HG03342 (cell line): ENCODE measurements at regions not wholly inside any gene's neighbourhood (a gene's known extent, or its start where the extent isn't known, plus 50 kb on each side); places are given as distances from the start of the nearest gene placed in this dataset.

Source experiments
- ATAC-seq: cut with Tn5 transposase; IDR thresholded peaks from one replicate; pipeline ENCODE4 v1.9.1; 2021; ENCODE audit warnings: mild to moderate bottlenecking, moderate library complexity; ENCODE audit not compliant: unreplicated experiment

DNA sequence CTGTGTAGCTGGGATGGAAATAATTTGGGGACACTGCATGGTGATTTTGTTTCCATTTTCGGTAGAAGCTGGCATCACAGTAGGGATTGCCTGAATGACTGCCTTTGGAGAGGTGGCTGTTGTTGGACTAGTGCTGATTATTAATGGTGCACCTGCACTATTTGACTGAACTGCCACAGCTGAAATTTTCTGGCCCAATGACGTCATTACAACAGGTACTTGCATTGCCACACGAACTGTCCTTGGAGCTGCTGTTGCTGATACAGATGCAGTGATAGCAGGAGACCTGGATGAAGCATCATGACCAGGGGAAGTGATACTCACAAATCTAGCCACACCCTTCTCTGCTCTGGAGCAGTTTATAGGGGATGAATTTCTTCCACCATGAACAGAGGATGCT is 95.6 kb upstream of the FOXC1 start:
- ATAC-seq = no peak

DNA sequence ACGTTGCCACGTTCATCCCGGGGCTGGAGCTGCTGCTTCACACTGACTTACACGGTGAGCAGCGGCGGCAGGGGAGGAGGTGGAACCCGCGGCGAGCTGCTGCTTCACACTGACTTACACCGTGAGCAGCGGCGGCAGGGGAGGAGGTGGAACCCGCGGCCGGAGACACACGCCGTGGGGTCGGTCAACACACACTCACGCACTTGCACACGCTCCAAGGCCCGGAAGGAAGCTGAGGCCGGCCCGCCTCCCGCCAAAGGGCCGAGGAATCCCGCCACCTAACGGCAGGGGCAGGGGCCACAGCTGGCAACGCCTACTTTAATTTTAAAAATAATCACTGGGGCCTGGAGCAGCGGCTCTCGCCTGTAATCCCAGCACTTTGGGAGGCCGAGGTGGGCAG is 94.4 kb upstream of the FOXC1 start:
- ATAC-seq = no peak

DNA sequence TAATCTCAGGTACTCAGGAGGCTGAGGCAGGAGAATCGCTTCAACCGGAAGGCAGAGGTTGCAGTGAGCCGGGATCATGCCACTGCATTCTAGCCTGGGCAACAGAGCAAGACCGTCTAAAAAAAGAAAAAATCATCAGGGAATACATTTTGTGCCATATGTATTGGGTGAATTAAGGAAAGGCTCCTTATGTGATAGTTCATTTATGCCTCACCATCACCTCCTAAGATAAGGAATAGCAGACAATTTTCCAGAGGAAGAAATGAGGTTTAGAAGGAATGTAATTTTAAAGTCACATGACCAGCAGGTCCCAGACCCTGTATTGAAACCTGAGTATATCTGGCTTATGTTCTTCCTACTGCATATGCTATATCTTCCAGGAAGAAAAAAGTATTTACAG is 93.9 kb upstream of the FOXC1 start:
- ATAC-seq = no peak

DNA sequence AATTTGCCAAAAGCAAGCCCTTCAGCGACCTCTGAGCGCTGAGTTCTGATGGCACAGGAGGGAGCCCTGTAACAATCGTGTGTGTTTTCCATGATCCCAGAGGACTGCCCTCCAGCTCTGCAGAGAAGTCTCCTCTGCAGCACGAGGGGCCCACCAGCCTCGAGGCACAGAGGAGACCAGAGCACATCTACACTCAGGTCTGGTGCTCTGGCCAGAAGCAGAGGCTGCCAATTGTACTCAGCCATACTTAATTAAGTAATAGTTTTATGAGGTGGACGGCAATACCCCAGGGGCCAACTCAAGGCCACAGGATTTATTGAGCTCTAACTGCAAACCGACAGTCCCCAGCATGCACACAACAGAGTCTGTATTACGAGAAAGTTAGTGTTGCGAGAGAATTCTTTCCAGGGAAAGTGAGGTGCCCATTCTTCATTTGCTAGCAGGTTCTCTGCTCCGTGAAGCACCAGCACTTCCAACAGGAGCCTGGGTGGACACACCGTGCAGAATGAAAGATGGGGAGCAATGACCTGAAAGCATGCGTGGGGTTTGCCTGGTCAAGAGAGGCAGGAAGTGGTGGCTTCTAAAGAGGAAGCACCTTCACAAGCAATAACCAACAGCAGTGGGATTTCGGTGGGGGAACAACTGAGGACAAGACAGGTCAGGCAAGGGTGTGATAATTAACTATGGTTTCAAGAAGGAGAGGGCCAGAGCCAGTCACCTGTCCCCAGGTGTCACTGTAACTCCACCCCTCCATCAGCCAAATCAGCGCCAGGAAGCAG is 92.8 kb upstream of the FOXC1 start:
- no peak for ATAC-seq

DNA sequence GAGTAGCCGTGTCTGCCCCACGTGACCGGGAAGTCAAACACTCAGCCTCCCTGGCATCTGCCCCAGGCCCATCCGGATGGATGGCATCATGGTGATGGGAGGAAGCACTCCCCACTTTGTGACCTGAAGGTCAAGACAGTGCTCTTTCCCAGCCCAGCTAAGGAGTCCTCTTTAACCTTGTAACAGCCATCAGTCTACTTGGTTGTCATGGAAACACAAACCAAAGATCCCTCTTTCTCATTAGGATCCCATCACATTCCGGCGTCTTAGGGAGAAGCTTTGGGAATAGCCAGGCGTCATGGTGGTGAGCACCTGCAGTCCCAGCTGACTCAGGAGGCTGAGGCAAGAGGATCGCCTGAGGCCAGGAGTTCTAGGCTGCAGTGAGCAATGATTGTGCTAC is 90.9 kb upstream of the FOXC1 start:
- ATAC-seq = no peak

DNA sequence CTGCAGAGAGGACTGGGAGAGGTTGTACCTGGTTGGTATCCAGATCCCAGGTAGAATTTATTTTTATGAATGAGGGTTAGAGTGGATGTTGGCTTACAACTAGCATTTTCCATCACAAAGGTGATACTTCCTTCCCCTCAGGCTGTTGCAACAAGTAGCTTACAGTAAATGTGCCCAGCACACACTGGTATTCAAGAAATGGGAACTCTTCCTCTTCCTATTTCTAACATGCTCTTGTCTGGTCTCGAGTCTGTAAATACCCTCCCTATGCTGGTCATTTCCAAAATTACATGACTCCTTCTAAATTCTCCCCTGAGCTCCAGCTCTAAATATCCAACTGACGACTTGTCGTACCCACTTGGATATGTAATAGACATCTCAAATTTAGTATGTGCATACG is 90.1 kb upstream of the FOXC1 start:
- ATAC-seq = no peak

DNA sequence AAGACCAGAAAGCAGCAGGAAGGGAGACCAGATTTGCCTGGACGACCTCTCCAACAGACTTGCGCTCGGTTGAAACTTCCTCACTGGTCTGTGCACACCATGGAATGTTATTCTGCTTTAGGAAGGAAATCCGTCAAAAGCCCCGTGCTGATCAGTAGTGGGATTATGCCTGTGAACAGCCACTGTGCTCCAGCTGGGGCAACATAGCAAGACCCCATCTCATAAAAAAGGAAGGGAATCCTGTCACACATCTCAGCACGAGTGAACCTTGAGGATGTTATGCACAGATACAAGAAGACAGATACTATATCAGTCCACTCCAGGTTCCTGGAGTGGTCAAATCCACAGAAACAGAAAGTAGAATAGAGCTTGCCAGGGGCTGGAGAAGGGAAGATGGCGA is 86.9 kb upstream of the FOXC1 start:
- ATAC-seq = no peak

DNA sequence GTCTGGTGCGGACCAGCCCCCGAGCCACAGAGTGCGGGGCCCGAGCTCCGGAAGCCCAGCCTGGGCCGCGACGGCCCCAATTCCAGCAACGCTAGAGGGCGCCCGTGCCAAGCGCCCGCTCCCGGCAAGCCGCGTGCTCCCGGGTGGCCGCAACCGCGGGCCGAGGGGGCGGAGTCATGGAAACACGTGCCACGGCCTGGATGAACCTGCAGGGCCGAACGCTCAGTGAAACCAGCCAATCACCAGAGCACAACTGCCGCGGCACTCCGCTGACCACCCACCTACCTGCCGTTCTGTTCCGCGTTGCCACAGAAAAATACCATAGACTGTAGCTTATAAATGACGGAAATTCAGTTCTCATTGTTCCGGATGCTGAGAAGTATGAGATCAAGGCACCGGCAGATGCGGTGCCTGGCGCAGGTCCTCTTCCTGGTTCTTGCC is 85.7 kb upstream of the FOXC1 start:
- ATAC-seq = no peak

DNA sequence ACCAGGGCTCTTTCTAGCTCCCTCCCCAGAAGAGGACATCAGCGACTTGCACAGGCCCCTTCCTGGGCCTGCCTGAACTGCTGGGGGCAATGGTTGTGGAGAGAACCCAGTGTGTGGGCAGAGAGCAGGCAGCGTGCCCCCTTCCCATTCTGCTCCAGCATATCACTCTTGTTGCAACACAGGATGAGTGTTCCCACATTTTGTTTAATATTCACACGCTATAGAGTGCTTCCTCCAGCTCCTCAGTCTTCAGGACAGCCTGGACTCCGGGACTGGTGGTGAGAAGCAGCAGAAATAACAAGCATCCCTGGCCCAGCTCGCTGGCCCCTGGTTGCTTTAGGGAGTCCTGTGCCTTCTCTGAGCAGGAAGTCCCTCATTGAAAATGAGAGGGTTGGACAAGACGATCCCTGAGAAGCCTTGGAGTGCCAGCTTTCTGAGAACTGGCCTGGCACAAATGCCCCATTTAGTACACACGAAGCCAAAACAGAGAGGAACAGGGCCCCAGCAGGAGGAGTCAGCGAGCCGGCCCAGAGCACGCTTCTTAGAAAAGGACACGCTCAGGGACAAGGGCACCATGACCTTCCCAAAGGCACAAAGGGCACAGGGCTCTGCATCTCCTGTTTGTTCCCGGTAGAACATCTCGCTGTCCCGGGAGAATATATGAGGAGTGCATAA is 84.2 kb upstream of the FOXC1 start:
- ATAC-seq = no peak

DNA sequence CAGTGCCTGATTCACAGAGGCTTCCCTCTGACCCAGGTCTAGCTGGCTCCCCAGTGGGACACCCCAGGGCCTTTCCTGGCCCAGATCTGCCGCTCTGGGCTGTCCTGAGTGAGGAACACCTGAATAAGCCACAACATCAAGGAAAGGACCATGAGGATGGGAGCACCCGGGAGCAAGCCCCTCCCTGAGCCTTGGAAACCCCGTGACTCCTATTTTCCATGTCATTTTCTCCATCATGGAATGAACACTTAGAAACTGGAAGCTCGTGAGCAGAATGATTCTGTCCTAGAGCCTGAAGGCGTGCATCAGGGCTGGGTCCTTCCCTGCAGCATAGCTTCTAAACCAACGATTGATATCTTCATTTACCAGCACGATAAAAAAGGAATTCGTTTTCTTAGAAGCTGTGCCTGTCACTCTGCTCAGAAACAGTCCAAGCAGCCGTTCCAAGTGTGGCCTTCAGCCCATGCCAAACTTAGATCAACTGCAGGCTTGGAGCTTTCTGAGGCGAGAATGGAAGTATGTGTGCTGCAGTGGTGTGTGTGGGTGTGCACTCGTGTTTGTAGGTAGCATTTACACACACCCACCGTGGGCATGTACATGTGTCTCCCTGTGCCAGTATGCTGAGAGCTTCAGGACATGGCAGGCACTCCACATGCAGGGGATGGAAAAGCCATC is 83.2 kb upstream of the FOXC1 start:
- no peak for ATAC-seq

DNA sequence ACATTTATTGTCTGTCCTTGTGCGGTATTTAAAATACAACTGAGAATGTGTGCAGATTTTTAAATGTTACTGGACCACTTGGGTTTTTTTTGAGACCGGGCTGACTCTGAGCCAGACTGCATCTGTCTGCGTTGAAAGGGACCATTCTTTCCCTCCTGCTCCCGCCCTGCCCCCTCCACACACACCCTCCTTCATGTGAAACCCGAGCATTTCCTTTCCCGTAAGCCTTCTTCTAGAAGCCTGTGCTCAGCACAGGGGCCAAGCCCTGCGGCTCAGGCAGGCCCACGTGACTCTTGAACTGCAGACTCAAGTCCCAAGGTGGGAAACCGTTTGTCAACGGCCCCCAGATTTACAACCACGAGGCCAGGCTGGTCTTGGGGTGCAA is 82.7 kb upstream of the FOXC1 start:
- ATAC-seq = no peak

DNA sequence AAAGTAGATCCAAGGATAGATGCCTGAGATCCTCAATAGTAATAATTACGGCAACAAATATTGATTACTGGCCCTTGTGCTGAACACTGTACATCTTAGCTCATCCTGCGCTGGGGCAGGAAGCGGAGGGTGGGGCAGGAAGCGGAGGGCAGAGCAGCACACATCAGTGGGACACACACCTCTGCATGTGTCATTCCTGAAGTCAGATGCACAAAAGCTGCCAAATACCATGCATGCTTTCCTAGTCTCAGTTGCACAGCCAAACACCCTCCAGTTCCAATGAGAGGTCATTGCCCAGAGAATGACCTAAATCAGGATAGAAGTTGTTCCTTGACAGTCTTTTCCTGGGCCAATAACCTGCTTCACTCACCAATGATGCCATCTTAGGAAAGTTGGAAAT is 74.4 kb upstream of the FOXC1 start:
- no peak for ATAC-seq

DNA sequence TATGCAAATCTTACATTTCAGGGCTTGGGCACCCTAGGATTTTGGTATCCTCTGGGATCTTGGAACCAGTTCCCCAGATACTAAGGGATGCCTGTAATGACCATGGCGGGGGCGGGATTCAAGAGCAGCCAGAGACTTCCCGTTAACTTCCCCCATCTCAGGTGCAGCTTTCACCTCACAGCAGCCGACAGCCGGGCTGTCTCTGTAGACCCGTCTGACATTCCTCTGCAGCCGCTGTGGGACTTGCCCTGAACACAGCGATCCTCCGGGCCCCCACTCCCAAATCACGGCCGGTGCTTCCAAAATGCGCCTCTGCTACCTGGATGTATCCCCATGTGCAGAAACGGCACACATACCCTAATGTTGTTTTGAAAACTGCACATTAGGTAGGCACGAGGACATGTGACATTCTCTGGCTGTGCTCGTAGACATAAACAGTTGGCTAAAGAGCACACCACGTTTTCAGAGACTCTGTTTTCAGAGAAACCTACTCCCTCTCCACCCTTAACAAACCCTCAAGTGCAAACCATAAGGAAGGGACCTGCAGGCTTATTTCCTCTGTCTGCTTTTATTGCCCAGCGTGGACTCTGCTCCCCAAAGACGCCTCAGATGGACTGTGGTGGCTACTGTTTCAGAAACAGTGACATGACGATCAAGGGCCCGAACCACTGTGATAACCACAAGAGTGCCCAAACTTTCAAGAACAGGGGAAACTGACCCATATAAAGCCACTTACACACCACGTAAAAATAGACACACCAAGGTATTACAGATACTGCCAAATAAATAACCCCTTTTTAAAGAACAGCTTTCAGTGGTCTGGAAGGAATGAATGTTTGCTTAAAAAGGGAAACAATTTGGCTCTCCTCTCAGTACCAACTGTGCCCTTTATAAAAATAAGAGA is 72.9 kb upstream of the FOXC1 start:
- no peak for ATAC-seq

DNA sequence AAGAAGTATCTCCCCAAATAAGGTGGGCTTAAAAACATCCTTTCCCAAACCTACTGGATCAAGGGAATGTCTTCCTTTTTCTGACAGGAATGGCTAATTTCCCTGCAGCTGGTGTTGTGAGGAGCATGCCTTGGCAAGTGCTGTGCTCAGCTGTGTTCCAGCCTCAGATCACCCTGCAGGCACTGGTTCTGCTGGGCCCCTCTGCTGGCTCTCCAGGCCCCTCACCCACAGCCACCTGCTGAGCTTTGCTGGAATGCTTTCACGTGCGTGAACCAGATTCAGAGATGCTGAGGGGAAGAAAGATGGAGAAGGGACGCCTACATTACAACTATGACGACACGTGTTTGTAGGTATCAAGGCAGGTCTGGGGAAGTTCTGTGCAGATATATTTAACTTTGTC is 71.3 kb upstream of the FOXC1 start:
- no peak for ATAC-seq

DNA sequence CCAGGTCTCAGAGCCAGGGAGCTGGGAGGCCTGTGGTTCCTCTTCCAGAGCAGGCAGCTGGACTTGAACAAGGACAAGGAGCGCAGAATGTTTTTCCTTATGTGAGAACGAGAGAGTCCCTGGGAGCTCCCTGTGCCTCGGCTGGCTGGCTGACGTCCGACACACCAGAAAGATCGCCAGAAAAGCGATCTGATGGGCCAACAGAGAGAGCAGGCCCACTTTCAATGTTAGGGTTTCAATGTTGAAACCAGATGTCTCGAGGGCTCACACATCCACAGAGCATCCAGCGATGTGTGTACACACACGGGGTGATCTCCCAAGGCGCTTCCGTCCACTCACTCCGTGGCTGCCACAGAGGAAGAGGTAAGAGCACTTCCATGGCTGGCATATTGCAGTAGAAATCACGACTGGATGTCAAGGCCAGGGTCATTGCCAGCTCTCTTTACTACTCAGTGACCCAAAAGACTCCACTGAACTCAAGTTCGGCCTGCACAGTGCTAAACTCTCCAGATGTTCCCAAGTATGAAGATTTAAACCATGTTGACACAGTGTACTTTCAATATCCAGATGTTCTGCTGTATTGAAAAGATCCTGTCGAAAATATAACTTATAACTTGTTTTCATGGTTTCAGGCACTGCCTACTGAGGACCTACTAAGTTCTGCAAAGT is 70.8 kb upstream of the FOXC1 start:
- ATAC-seq = no peak

DNA sequence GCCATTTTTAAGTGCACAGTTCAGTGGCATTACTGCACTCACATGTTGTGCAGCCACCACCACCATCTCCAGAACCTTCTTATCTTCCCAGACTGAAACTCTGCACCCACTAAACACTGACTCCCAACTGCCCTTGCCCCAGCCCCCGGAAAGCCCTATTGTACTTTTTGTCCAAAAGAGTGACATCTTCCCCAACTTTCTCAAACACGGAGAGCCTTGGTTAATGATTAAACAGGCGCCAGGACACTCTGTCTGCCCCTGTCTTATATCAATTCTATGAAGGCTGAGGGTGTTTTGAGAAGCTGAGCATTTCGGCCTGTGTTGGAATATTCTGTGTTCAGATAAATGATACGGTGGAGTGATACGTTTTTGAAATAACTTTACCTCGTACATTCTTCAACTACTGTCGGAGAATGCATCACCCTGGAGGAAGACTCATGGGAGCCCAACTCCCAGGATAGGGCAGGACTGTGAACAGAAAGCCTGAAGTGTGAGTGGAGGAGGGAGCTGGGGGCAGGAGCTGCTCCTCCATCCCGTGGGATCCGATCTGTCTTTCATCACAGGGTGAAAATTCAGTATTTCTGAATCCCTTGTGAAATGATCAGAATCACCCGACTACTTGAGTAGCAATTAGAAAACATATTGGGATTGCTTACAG is 68.7 kb upstream of the FOXC1 start:
- ATAC-seq = no peak

DNA sequence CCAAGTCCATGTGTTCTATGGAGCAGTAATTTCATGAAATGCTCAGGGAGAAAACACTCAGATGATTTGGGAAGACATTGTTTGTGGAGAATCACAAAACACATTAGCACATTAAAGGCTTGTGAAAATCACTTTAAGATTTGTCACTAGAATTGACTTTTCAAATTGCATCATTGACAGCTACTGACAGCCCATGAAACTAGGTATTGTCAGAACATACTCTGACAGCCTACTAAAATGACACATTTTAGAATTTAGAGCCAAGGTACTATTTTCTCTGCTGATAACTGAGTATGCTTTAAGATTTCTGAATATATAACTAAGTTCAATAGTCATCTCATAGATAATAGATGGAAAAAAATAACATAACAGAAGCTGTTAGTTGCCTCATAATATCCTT is 67.4 kb upstream of the FOXC1 start:
- ATAC-seq = no peak

DNA sequence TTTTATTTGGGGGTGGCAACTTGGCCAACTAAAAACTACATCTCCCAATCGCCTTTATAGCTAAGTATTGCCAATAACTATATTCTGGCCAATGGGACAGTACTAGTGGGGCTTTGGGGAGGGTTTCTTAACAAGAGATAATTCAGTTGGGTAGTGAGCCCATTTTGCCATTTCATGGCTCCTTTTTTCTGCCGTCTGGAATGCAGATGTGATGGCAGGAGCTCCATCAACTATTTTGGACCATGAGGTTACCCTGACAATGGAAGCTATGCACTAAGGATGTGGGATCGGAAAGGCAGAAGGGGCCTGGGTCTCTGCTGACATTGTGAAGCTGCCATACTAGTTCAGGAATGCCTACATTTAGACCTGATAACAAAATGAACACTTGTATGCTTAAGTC is 67.0 kb upstream of the FOXC1 start:
- no peak for ATAC-seq

DNA sequence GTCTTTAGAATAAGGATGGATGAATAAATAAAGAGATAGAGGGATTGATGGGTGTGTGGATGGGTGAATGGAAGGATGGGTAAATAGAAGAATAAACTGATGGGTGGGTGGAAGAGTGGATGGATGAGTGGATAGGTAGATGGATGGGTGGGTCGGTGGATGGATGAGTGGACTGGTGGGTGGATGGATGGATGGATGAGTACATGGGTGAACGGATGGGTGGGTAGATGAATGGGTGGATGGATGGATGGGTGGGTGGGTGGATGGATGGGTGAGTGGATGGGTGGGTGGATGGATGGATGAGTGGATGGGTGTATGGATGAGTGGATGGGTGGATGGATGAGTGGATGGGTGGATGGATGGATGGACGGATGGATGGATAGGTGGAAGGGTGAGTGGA is 65.7 kb upstream of the FOXC1 start:
- ATAC-seq = no peak

DNA sequence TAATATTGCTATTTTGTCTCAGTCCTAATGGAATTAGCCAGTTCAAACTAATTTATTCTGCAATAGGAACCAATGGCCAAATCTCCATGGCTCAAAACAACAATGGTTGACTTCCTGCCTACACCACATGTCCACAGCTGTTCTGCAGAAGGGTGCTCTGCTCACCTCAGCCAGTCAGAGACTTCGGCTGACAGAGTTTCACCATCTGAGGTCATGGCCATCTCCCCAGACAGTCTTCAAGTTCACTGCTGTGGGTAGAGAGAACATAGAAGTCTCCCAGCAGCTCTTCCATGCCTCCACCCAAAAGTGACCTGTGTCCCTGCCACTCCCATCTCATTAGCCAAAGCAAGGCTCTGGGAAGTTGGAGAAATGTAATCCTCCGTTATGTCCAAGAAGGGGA is 65.1 kb upstream of the FOXC1 start:
- ATAC-seq = no peak
